ENCODE measurements at regions not wholly inside any gene's neighbourhood (a gene's known extent, or its start where the extent isn't known, plus 50 kb on each side); places are given as distances from the start of the nearest gene placed in this dataset.

GRCh38 chr6:156659822-156660198, 117.4 kb upstream of the ARID1B start:
- TF ChIP-seq CTCF (IDR thresholded peaks at IDR 0.05; ENCODE audit: low read depth, low read length) (no peak), EZH2phosphoT487 (IDR thresholded peaks at IDR 0.05; ENCODE audit: low read depth) (no peak)
